Stimulated activated memory B cell treated with anti-CD40 and anti-IgM and Interleukin-4, amounts not matched to agents 10 μg/mL and 1 μg/mL and 100 μg/mL, for 72 hours (primary cell): ENCODE measurements at regions not wholly inside any gene's neighbourhood (a gene's known extent, or its start where the extent isn't known, plus 50 kb on each side); places are given as distances from the start of the nearest gene placed in this dataset.
"Not testable (repeated sequence)": the region's sequence is repeated elsewhere in the genome, so short reads cannot be mapped to it uniquely, and the experiment has no call there.

Source experiments
- ATAC-seq: fragments of 150-1000 bp; cut with Tn5 transposase; 2 replicates; pipeline ENCODE4 v1.10.0; 2021
- H3K27ac Mint-ChIP-seq: one replicate; pipeline ENCODE4 v1.8.0; 2022; ENCODE audit warnings: mild to moderate bottlenecking, mixed read lengths
- H3K27me3 Mint-ChIP-seq: one replicate; pipeline ENCODE4 v1.8.0; 2022; ENCODE audit warnings: mixed read lengths
- H3K36me3 Mint-ChIP-seq: one replicate; pipeline ENCODE4 v1.8.0; 2022; ENCODE audit warnings: mixed read lengths
- H3K4me1 Mint-ChIP-seq: one replicate; pipeline ENCODE4 v1.8.0; 2022; ENCODE audit warnings: mixed read lengths
- H3K4me3 Mint-ChIP-seq: one replicate; pipeline ENCODE4 v1.8.0; 2022; ENCODE audit warnings: mild to moderate bottlenecking, moderate library complexity, mixed read lengths
- H3K9me3 Mint-ChIP-seq: one replicate; pipeline ENCODE4 v1.8.0; 2022; ENCODE audit warnings: mixed read lengths

DNA sequence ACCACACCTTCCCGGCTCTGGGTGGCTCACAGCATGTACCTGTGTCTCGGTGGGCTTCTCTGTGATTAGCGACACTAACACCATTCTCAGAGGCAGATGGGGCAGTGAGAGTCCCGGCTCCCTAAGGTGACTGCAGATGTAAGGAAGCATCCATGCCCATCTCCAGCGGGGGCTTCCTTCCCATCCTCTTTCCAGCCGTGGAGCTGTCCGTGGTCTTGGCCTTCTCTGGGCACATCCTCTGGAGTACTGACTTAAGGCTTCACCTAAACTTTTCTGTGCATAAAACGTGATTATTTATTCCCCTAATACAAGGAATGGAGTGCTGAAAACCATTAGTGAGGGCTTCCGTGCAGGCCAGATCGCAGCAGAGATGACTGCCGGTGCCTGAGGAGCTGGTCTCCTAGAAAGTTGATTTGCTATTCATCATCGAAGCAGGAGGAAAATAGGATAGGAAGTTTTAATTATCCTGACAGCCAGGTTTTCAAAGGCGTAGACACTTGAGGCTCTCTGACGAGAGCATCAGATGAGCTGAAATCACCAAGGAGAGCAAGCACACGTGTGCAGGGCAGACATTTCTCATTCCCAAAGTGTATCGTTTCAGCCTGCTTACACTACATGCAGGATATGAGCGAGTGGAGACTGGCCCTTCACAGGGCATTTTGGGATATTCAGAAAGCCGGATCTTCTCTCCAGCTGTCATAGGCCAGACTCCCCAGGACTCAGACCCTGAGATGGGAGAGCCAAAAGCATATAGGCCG lies 186.1 kb upstream of the SALL3 start:
- no peak for ATAC-seq
- no peaks in the 10 kb centered on the region for H3K4me1 Mint-ChIP-seq
- H3K36me3 Mint-ChIP-seq = no peaks in the 10 kb centered on the region
- no peak overlapping the region for H3K4me3 Mint-ChIP-seq
- H3K27me3 Mint-ChIP-seq = no peaks in the 10 kb centered on the region
- H3K27ac Mint-ChIP-seq = no peak overlapping the region
- H3K9me3 Mint-ChIP-seq = peaks cover 8% of the 10 kb centered on the region

GRCh38 chr18:78794071-78794430 lies 185.6 kb upstream of the SALL3 start:
- H3K9me3 Mint-ChIP-seq = peaks cover 8% of the 10 kb centered on the region
- no peaks in the 10 kb centered on the region for H3K4me1 Mint-ChIP-seq
- H3K36me3 Mint-ChIP-seq = no peaks in the 10 kb centered on the region
- no peak overlapping the region for H3K4me3 Mint-ChIP-seq
- no peaks in the 10 kb centered on the region for H3K27me3 Mint-ChIP-seq
- H3K27ac Mint-ChIP-seq = no peak overlapping the region
- no peak for ATAC-seq

- no peaks in the 10 kb centered on the region for H3K27me3 Mint-ChIP-seq
- no peaks in the 10 kb centered on the region for H3K36me3 Mint-ChIP-seq
- H3K9me3 Mint-ChIP-seq = peaks cover 8% of the 10 kb centered on the region
- no peaks in the 10 kb centered on the region for H3K4me1 Mint-ChIP-seq
- no peak for ATAC-seq
- no peak overlapping the region for H3K27ac Mint-ChIP-seq
- H3K4me3 Mint-ChIP-seq = no peak overlapping the region
Measured at GRCh38 chr18:78796693-78797455, 182.7 kb upstream of the SALL3 start.

- H3K4me1 Mint-ChIP-seq = no peaks in the 10 kb centered on the region
- no peaks in the 10 kb centered on the region for H3K27me3 Mint-ChIP-seq
- no peak for ATAC-seq
Measured at GRCh38 chr18:78797499-78797898, 182.1 kb upstream of the SALL3 start.

GRCh38 chr18:78798402-78799175 lies 181.0 kb upstream of the SALL3 start:
- Mint-ChIP-seq H3K36me3 (no peaks in the 10 kb centered on the region), H3K9me3 (peaks cover 8% of the 10 kb centered on the region), H3K4me1 (no peaks in the 10 kb centered on the region), H3K27me3 (no peaks in the 10 kb centered on the region), H3K4me3 (no peak overlapping the region), H3K27ac (no peak overlapping the region)
- ATAC-seq = no peak

More at GRCh38 chr18:78797499-78797898, 182.1 kb upstream of the SALL3 start:
- peaks cover 8% of the 10 kb centered on the region for H3K9me3 Mint-ChIP-seq
- no peak overlapping the region for H3K27ac Mint-ChIP-seq
- no peaks in the 10 kb centered on the region for H3K36me3 Mint-ChIP-seq
- no peak overlapping the region for H3K4me3 Mint-ChIP-seq

- H3K36me3 Mint-ChIP-seq = no peaks in the 10 kb centered on the region
- no peak for ATAC-seq
- H3K9me3 Mint-ChIP-seq = peaks cover 8% of the 10 kb centered on the region
- H3K27ac Mint-ChIP-seq = no peak overlapping the region
- no peaks in the 10 kb centered on the region for H3K27me3 Mint-ChIP-seq
- H3K4me3 Mint-ChIP-seq = no peak overlapping the region
- H3K4me1 Mint-ChIP-seq = no peaks in the 10 kb centered on the region
Measured at GRCh38 chr18:78799382-78800089, 180.1 kb upstream of the SALL3 start.

DNA sequence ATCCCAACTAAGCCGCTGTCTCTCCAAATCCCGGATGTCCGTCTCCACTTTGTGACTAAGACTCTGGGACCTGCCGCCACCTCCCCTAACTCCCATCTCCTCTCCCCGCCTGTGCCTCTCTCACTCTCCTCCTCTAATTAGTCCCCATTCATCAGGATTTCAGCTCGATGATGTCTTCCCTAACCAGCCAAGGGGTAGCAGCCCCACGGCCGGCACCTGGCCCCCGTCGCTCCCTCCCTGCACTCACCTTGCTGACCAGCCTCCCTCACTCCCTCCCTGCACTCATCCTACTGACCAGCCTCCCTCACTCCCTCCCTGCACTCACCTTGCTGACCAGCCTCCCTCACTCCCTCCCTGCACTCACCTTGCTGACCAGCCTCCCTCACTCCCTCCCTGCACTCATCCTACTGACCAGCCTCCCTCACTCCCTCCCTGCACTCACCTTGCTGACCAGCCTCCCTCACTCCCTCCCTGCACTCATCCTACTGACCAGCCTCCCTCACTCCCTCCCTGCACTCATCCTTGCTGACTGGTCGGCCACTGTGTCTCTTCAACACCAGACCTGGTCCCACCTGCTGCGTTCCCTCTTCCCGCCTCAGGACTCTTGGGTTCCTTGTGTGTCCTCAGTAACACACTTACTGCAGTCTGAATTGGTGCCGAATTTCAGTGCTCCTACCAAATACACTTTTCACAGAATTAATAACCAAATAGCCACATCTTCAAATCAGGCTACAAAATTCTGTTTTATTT lies 179.3 kb upstream of the SALL3 start:
- not testable (repeated sequence) for H3K4me3 Mint-ChIP-seq, H3K4me1 Mint-ChIP-seq, H3K27me3 Mint-ChIP-seq, ATAC-seq, H3K27ac Mint-ChIP-seq, H3K36me3 Mint-ChIP-seq, H3K9me3 Mint-ChIP-seq

- Mint-ChIP-seq H3K4me3 (no peak overlapping the region), H3K27me3 (peaks cover 13% of the 10 kb centered on the region), H3K36me3 (no peaks in the 10 kb centered on the region), H3K4me1 (no peaks in the 10 kb centered on the region), H3K9me3 (peaks cover 8% of the 10 kb centered on the region), H3K27ac (no peak overlapping the region)
- ATAC-seq = no peak
Measured at GRCh38 chr18:78801011-78801410, 178.6 kb upstream of the SALL3 start.

- no peaks in the 10 kb centered on the region for H3K4me1 Mint-ChIP-seq
- H3K27me3 Mint-ChIP-seq = peaks cover 13% of the 10 kb centered on the region
- no peak for ATAC-seq
- no peak overlapping the region for H3K27ac Mint-ChIP-seq
- H3K36me3 Mint-ChIP-seq = no peaks in the 10 kb centered on the region
- H3K9me3 Mint-ChIP-seq = no peaks in the 10 kb centered on the region
- H3K4me3 Mint-ChIP-seq = no peak overlapping the region
Measured at GRCh38 chr18:78803104-78803503, 176.5 kb upstream of the SALL3 start.

DNA sequence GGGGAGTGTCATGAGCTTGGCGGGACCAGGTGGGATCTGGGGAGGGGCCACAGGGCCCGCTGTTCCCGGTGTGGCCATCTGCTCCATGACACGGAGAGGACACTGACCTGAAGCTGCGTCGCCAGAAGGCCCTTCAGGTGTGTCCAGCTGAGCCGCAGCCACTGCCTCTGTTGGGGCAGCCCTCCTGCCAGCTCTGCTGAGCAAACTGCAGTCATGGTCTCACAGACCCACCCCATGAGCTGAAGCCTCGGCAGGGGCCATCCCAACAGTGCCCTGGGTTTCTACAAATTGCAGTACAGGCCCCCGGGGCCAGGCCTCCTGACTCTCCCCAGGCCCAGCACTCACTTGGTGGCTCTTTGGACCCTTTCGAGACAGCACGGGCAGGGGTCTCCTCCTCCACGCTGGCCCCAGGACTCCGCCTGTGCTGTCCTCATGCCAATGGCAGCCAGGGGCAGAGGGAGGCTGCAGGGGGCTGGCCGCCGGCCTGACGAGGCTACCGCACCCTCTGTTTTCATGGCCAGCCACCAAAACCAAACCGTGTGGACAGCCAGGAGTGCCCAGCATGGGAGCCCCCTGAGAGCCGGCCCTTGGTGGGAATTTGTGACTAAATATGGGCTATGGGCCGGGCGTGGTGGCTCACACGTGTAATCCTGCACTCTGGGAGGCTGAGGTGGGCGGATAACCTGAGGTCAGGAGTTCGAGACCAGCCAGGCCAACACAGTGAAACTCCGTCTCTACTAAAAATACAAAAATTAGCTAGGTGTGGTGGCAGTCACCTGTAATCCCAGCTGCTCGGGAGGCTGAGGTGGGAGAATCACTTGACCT lies 175.2 kb upstream of the SALL3 start:
- no peaks in the 10 kb centered on the region for H3K4me1 Mint-ChIP-seq
- ATAC-seq = no peak

DNA sequence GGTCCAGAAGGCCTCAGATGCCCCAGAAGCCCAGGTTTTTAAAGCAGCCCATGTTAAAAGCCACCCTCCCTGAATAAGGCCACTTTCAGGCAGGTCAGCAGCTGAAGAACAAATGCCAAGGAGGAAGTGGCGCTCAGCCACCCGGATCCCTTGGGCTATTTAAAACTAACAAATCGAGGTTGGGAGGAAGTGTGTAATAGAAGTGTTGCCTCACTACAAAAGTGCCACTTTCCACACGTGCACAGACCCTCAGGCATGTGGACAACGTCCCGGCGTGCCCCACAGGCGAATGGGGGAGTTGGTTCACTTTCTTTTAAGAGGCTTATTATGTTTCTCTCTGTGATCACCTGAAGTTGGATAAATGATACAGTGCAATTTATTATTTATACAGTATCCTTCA lies 173.8 kb upstream of the SALL3 start:
- Mint-ChIP-seq H3K4me3 (no peak overlapping the region), H3K9me3 (peaks cover 7% of the 10 kb centered on the region), H3K36me3 (no peaks in the 10 kb centered on the region), H3K27me3 (peaks cover 13% of the 10 kb centered on the region), H3K27ac (no peak overlapping the region), H3K4me1 (no peaks in the 10 kb centered on the region)
- no peak for ATAC-seq

More for the DNA sequence above, 175.2 kb upstream of the SALL3 start:
- H3K4me3 Mint-ChIP-seq = no peak overlapping the region
- no peaks in the 10 kb centered on the region for H3K36me3 Mint-ChIP-seq
- peaks cover 13% of the 10 kb centered on the region for H3K27me3 Mint-ChIP-seq
- H3K27ac Mint-ChIP-seq = no peak overlapping the region
- no peaks in the 10 kb centered on the region for H3K9me3 Mint-ChIP-seq

DNA sequence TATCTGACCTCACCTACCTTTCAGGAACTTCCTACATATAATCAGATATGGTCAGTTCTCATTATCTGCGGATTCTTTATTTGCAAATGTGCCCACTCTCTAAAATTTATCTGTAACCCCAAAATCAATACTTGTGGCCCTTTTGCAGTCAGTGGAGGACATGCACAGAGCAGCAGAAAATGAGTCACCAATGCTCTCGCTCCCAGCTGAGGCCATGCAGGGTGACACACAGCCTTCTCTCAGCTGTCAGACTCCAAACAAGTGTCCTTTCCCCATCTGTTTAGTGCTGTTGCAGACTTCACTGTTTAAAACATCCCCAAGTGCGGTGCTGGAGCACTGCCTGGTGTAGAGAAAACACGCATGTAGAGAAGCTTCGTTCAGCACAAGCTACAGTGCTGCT lies 171.9 kb upstream of the SALL3 start:
- H3K27me3 Mint-ChIP-seq = peaks cover 13% of the 10 kb centered on the region

DNA sequence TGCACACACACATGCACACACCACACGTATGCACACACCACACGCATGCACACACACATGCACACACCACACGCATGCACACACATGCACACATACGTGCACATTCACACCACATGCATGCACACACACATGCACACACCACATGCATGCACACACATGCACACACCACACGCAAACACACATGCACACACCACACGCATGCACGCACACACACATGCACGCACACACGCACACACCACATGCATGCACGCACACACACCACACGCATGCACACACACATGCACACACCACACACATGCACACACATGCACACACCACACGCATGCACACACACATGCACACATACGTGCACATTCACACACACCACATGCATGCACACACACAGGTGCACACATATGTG lies 169.8 kb upstream of the SALL3 start:
- no peak overlapping the region for H3K27ac Mint-ChIP-seq
- H3K4me3 Mint-ChIP-seq = no peak overlapping the region
- no peaks in the 10 kb centered on the region for H3K36me3 Mint-ChIP-seq
- peaks cover 10% of the 10 kb centered on the region for H3K27me3 Mint-ChIP-seq
- no peaks in the 10 kb centered on the region for H3K4me1 Mint-ChIP-seq
- peaks cover 7% of the 10 kb centered on the region for H3K9me3 Mint-ChIP-seq
- no peak for ATAC-seq

More for the DNA sequence above, 171.9 kb upstream of the SALL3 start:
- Mint-ChIP-seq H3K4me3 (no peak overlapping the region), H3K27ac (no peak overlapping the region), H3K4me1 (no peaks in the 10 kb centered on the region), H3K36me3 (no peaks in the 10 kb centered on the region), H3K9me3 (peaks cover 7% of the 10 kb centered on the region)
- ATAC-seq = no peak

GRCh38 chr18:78810706-78811105 lies 168.9 kb upstream of the SALL3 start:
- no peaks in the 10 kb centered on the region for H3K4me1 Mint-ChIP-seq
- peaks cover 2% of the 10 kb centered on the region for H3K27me3 Mint-ChIP-seq
- no peak for ATAC-seq
- H3K4me3 Mint-ChIP-seq = no peak overlapping the region
- no peaks in the 10 kb centered on the region for H3K36me3 Mint-ChIP-seq
- H3K27ac Mint-ChIP-seq = no peak overlapping the region
- H3K9me3 Mint-ChIP-seq = peaks cover 7% of the 10 kb centered on the region
